NCI-H774 (cell line): ENCODE measurements at regions not wholly inside any gene's neighbourhood (a gene's known extent, or its start where the extent isn't known, plus 50 kb on each side); places are given as distances from the start of the nearest gene placed in this dataset.

Experiments used
- DNase-seq: peaks from one replicate; lab custom pipeline; 2025; lab: John Stamatoyannopoulos, UW

GRCh38 chr2:15842758-15843666 is 97.3 kb upstream of the MYCN start:
- no peak for DNase-seq

- DNase-seq = no peak
Measured at GRCh38 chr2:15844211-15844801, 96.0 kb upstream of the MYCN start.

- DNase-seq = no peak
Measured at GRCh38 chr2:15845294-15845693, 95.1 kb upstream of the MYCN start.

GRCh38 chr2:15845737-15846405 is 94.5 kb upstream of the MYCN start:
- DNase-seq = no peak

GRCh38 chr2:15846626-15847025 is 93.7 kb upstream of the MYCN start:
- no peak for DNase-seq

GRCh38 chr2:15850534-15850933 is 89.8 kb upstream of the MYCN start:
- DNase-seq = no peak

GRCh38 chr2:15851076-15851693 is 89.2 kb upstream of the MYCN start:
- DNase-seq = no peak

- no peak for DNase-seq
Measured at GRCh38 chr2:15852811-15853210, 87.5 kb upstream of the MYCN start.

- DNase-seq = no peak
Measured at GRCh38 chr2:15853903-15854302, 86.4 kb upstream of the MYCN start.

- no peak for DNase-seq
Measured at GRCh38 chr2:15855766-15856260, 84.5 kb upstream of the MYCN start.

- DNase-seq = no peak
Measured at GRCh38 chr2:15856318-15856717, 84.0 kb upstream of the MYCN start.

- no peak for DNase-seq
Measured at GRCh38 chr2:15858466-15858865, 81.9 kb upstream of the MYCN start.

- no peak for DNase-seq
Measured at GRCh38 chr2:15860051-15860663, 80.2 kb upstream of the MYCN start.

- no peak for DNase-seq
Measured at GRCh38 chr2:15860760-15861159, 79.6 kb upstream of the MYCN start.

- DNase-seq = no peak
Measured at GRCh38 chr2:15861172-15861822, 79.1 kb upstream of the MYCN start.

- no peak for DNase-seq
Measured at GRCh38 chr2:15861898-15862297, 78.5 kb upstream of the MYCN start.

GRCh38 chr2:15863089-15863488 is 77.3 kb upstream of the MYCN start:
- no peak for DNase-seq

GRCh38 chr2:15863494-15864175 is 76.7 kb upstream of the MYCN start:
- no peak for DNase-seq

GRCh38 chr2:15864176-15864769 is 76.1 kb upstream of the MYCN start:
- no peak for DNase-seq

GRCh38 chr2:15865923-15866322 is 74.4 kb upstream of the MYCN start:
- DNase-seq = no peak
